Stimulated activated memory B cell treated with anti-CD40 and anti-IgM and Interleukin-4, amounts not matched to agents 10 μg/mL and 1 μg/mL and 100 μg/mL, for 72 hours (primary cell): ENCODE measurements at regions not wholly inside any gene's neighbourhood (a gene's known extent, or its start where the extent isn't known, plus 50 kb on each side); places are given as distances from the start of the nearest gene placed in this dataset.
A peak's percentile ranks its signal among the peaks of the same experiment; 100 is the strongest.
"Not testable (repeated sequence)": the region's sequence is repeated elsewhere in the genome, so short reads cannot be mapped to it uniquely, and the experiment has no call there.

Experiments
- ATAC-seq: fragments of 150-1000 bp; cut with Tn5 transposase; 2 replicates; pipeline ENCODE4 v1.10.0; 2021
- H3K27ac Mint-ChIP-seq: one replicate; pipeline ENCODE4 v1.8.0; 2022; ENCODE audit warnings: mild to moderate bottlenecking, mixed read lengths
- H3K27me3 Mint-ChIP-seq: one replicate; pipeline ENCODE4 v1.8.0; 2022; ENCODE audit warnings: mixed read lengths
- H3K36me3 Mint-ChIP-seq: one replicate; pipeline ENCODE4 v1.8.0; 2022; ENCODE audit warnings: mixed read lengths
- H3K4me1 Mint-ChIP-seq: one replicate; pipeline ENCODE4 v1.8.0; 2022; ENCODE audit warnings: mixed read lengths
- H3K4me3 Mint-ChIP-seq: one replicate; pipeline ENCODE4 v1.8.0; 2022; ENCODE audit warnings: mild to moderate bottlenecking, moderate library complexity, mixed read lengths
- H3K9me3 Mint-ChIP-seq: one replicate; pipeline ENCODE4 v1.8.0; 2022; ENCODE audit warnings: mixed read lengths

DNA sequence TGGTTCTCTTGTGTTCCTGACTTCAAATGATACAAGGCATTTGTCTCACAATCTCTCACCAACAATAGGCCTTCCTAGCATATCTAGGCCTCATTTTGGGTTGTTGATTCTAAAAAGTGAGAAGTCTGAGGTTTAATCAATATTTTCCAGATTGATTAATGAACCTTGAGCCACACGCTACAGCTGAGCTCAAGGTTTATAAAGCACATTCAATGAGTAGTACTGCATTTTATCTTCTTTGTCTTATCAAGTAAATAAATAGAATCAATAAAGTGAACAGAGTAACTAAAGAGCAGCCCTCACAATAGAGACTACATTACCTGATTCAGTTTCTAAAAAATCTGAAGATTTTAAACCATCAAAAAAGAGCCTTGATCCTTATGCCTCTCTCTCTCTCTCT, 407.5 kb upstream of the CLEC14A start:
- Mint-ChIP-seq H3K36me3 (no peaks in the 10 kb centered on the region), H3K4me1 (no peaks in the 10 kb centered on the region), H3K27ac (no peak overlapping the region), H3K4me3 (no peak overlapping the region), H3K9me3 (peaks cover 3% of the 10 kb centered on the region), H3K27me3 (no peaks in the 10 kb centered on the region)
- no peak for ATAC-seq

DNA sequence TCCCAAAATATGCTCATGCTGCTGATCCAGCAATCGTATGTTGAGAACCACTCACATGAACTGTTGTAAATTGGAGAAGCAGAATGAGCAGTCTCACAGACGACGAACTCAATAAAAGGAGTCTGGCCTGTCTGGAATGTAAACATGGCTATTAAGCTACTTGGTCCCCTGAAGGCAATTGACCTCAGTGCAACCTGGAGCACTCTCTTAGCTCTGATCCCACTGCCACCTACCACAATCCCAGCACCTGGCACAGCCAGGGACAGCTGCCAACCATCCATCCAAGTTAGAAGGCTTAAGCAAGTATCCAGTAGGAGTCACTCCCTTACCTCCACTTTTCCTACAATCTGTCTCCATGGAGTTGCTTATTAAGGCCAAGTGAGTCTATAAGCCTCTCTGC, 406.9 kb upstream of the CLEC14A start:
- H3K4me1 Mint-ChIP-seq = no peaks in the 10 kb centered on the region
- H3K9me3 Mint-ChIP-seq = peaks cover 3% of the 10 kb centered on the region
- no peak overlapping the region for H3K27ac Mint-ChIP-seq

DNA sequence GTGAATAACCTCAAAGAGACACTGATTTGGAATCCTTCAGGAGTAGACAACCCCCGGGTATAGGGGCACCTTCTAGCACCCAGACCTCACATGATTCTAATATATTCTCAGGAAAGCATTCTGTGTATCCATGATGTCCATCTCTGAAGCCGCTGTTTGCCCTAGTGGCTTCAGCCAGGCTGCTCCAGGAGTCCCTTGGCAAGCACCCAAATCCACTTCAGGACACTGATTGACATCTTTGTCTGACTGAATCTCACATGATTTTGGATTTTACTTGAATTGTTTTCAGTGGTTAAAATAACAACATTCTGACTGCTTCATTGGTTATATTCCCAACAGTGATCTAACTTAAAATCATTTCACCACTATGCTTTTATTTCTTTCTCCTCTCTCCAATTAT, 390.5 kb upstream of the CLEC14A start:
- no peaks in the 10 kb centered on the region for H3K36me3 Mint-ChIP-seq
- H3K9me3 Mint-ChIP-seq = peaks cover 3% of the 10 kb centered on the region
- H3K4me3 Mint-ChIP-seq = no peak overlapping the region

More for the DNA sequence above, 406.9 kb upstream of the CLEC14A start:
- ATAC-seq = no peak
- Mint-ChIP-seq H3K27me3 (no peaks in the 10 kb centered on the region), H3K4me3 (no peak overlapping the region), H3K36me3 (no peaks in the 10 kb centered on the region)

DNA sequence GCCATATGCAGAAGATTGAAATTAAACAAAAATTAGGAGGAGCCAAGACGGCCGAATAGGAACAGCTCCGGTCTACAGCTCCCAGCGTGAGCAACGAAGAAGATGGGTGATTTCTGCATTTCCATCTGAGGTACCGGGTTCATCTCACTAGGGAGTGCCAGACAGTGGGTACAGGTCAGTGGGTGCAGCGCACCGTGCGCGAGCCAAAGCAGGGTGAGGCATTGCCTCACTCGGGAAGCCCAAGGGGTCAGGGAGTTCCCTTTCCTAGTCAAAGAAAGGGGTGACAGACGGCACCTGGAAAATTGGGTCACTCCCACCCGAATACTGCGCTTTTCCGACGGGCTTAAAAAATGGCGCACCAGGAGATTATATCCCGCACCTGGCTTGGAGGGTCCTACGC, 379.0 kb upstream of the CLEC14A start:
- not testable (repeated sequence) for H3K36me3 Mint-ChIP-seq, H3K27ac Mint-ChIP-seq, H3K4me1 Mint-ChIP-seq, H3K27me3 Mint-ChIP-seq, H3K4me3 Mint-ChIP-seq, H3K9me3 Mint-ChIP-seq, ATAC-seq

More for the DNA sequence above, 390.5 kb upstream of the CLEC14A start:
- Mint-ChIP-seq H3K27ac (no peak overlapping the region), H3K4me1 (no peaks in the 10 kb centered on the region), H3K27me3 (no peaks in the 10 kb centered on the region)
- ATAC-seq = no peak

DNA sequence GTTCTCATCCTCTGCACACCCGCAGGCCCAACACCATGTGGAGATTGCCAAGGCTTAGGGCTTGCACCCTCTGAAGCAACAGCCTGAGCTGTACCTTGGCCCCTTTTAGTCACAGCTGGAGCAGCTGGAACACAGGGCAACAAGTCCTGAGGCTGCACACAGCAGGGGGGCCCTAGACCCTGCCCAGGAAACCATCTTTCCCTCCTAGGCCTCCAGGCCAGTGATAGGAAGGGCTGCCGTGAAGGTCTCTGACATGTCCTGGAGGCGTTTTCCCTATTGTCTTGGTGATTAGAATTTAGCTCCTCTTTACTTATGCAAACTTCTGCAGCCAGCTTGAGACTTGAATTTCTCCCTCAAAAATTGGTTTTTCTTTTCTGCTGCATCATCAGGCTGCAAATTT, 373.5 kb upstream of the CLEC14A start:
- Mint-ChIP-seq H3K27ac (no peak overlapping the region), H3K36me3 (no peaks in the 10 kb centered on the region), H3K27me3 (no peaks in the 10 kb centered on the region), H3K4me3 (no peak overlapping the region), H3K4me1 (no peaks in the 10 kb centered on the region), H3K9me3 (peaks cover 4% of the 10 kb centered on the region)
- no peak for ATAC-seq

DNA sequence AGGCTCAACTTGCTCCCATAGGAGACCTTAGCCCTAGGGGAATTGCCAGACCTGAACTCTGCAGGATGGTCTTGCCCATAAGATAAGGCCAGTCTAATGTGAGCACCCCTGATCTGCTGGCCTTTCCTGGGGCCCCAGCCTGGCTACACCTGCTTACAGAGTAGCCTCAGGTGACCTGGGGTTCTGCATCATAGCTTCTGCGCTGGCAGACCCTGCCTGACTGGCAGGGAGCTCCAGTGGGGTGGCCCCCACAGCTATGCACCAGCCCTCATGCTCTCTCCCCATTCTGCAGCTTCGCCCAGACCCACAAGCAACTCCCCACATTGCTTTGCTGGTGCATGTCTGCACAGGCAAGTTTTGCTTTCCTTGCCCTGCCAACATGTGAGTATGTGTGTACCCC, 371.3 kb upstream of the CLEC14A start:
- H3K27ac Mint-ChIP-seq = no peak overlapping the region
- H3K4me1 Mint-ChIP-seq = no peaks in the 10 kb centered on the region

DNA sequence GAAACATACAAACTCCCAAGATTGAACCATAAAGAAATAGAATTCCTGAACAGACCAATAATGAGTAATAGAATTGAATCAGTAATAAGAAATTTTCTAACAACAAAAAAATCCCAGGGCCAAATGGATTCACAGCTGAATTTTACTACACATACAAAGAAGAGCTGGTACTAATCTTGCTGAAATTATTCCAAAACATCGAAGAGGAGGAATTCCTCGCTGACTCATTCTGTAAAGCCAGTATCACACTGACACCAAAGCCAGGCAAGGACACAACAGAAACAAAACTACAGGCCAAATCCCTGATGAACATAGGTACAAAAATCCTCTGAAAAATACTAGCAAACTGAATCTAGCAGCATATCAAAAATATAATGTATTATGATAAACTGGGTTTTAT, 367.8 kb upstream of the CLEC14A start:
- no peak for ATAC-seq
- no peaks in the 10 kb centered on the region for H3K36me3 Mint-ChIP-seq
- no peak overlapping the region for H3K4me3 Mint-ChIP-seq
- H3K4me1 Mint-ChIP-seq = no peaks in the 10 kb centered on the region
- H3K27ac Mint-ChIP-seq = no peak overlapping the region
- no peaks in the 10 kb centered on the region for H3K9me3 Mint-ChIP-seq
- H3K27me3 Mint-ChIP-seq = no peaks in the 10 kb centered on the region

More for the DNA sequence above, 371.3 kb upstream of the CLEC14A start:
- no peak for ATAC-seq
- no peaks in the 10 kb centered on the region for H3K9me3 Mint-ChIP-seq
- H3K36me3 Mint-ChIP-seq = no peaks in the 10 kb centered on the region
- H3K27me3 Mint-ChIP-seq = no peaks in the 10 kb centered on the region
- no peak overlapping the region for H3K4me3 Mint-ChIP-seq

DNA sequence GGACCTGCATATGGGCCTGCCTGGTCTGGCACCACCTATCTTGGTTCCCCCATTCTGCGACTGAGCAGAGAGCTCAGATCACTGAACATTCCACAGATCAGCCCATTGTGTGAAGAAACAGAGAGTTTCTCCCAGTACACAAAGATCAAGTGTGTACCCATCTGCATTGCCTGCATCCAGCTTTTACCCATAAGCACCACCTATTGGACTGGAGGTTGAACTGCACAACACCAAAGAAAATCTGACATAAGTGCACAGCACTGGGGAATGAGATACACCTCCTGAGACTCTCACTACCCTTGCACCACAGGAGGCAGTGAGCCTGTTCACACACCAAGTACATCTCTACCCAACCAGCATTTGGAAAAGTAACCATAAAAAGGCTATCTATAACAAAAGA, 362.6 kb upstream of the CLEC14A start:
- Mint-ChIP-seq H3K27ac (no peak overlapping the region), H3K4me1 (no peaks in the 10 kb centered on the region), H3K27me3 (no peaks in the 10 kb centered on the region), H3K4me3 (no peak overlapping the region), H3K36me3 (no peaks in the 10 kb centered on the region), H3K9me3 (no peaks in the 10 kb centered on the region)
- ATAC-seq = no peak

DNA sequence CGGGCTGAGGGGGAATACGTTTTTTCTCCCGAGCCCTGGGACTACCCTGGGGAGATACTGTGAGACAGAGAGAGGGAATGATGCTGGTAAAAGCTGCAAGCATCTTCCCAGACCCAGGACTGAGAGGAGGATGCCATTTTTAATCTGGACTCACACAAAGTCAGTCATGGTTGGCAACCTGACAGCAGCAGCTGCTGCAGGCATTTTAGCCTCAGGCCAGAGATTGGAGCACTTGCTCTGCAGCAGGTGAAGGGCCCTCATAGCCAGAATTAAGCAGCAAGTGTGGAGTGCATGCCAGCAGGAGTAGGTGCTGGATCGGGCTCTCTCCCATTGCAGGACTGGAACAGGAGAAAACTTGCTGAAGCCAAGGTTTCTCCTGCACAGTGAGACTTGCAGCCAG, 361.1 kb upstream of the CLEC14A start:
- Mint-ChIP-seq H3K4me3 (no peak overlapping the region), H3K4me1 (no peaks in the 10 kb centered on the region), H3K27me3 (no peaks in the 10 kb centered on the region), H3K36me3 (no peaks in the 10 kb centered on the region), H3K9me3 (no peaks in the 10 kb centered on the region), H3K27ac (no peak overlapping the region)
- ATAC-seq = peak; percentile 12

DNA sequence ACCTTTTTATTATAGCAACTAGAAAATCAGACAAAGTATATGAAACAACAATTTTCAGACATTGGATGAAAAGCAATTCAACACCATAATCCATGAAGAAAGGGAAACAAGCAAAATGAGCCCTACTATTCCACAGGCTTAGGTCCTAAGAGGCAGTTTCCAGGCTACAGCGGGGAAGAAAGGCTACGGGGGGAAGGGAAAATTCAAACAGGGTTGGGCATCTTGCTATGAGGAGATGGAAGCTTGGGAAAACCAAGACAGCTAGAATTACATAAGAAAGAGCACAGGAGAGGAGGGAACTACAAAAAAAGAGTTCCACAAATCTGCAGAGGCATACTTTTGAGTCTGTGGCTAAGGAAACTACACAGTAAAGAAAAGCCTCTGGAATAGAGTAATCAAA, 356.0 kb upstream of the CLEC14A start:
- no peak for ATAC-seq
- no peaks in the 10 kb centered on the region for H3K27me3 Mint-ChIP-seq
- H3K4me3 Mint-ChIP-seq = no peak overlapping the region
- no peak overlapping the region for H3K27ac Mint-ChIP-seq
- no peaks in the 10 kb centered on the region for H3K4me1 Mint-ChIP-seq
- H3K36me3 Mint-ChIP-seq = no peaks in the 10 kb centered on the region
- H3K9me3 Mint-ChIP-seq = peaks cover 5% of the 10 kb centered on the region

DNA sequence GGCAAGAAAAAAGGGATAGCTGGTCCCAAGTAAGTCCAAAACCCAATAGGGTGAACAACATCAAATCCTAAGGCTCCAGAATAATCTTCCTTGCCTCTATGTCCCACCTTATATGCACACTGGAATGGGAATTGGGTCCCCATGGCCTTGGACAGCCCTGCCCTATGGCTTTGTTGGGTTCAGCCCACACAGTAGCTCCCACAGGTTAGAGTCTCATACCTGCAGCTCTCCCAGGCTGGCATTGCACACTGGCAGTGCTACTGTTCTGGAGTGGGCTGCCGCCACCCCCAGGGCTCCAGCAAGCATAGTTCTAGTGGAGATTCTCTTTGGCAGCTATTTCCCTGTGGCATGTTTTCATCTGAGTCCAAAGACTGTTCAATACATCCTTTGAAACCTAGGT, 352.4 kb upstream of the CLEC14A start:
- Mint-ChIP-seq H3K4me1 (no peaks in the 10 kb centered on the region), H3K4me3 (no peak overlapping the region), H3K9me3 (peaks cover 5% of the 10 kb centered on the region), H3K36me3 (no peaks in the 10 kb centered on the region), H3K27me3 (no peaks in the 10 kb centered on the region), H3K27ac (no peak overlapping the region)
- peak; percentile 53 for ATAC-seq

DNA sequence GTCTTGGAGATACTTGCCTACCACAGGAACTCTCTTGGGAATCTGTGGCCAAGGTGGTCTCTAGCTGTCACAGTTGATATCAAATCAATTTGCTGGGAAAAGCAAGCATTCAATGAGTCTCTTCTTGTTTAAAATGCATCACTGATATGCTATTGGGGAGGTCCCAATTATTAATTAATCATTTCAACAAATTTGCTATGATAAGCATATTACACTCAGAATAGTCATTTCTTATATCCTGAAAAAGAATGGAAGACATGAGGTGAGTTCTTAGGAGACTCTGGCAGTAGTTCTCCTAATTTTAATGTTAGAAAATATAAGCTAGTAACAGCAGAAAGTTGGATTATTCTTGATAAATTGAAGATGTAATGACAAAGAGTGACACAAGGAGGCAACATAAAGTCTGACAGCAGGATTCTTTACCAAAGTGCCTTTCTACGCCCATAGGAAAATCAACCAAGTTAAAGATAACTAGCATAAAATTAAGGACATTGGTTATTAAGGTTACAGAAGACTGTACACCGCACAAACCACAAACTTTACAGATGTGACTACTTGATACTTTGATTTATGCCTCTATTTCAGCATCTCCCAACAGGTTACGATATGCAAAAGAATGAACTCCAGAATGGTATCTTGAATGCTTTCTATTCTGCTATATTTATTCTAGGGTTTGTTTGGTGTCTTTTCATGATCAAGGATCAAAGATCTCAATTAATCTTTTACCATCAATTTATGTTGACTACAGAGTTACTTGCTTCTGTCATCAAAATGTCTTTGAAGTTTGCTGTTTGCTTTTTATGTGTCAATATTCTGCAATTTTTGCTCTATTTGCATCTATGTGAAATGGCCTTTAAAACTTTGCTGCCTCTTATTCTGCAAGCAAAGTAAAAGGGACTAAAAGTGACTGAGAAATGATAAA, 349.6 kb upstream of the CLEC14A start:
- Mint-ChIP-seq H3K4me3 (no peak overlapping the region), H3K36me3 (no peaks in the 10 kb centered on the region), H3K27ac (no peak overlapping the region), H3K9me3 (peaks cover 5% of the 10 kb centered on the region), H3K4me1 (no peaks in the 10 kb centered on the region), H3K27me3 (no peaks in the 10 kb centered on the region)
- no peak for ATAC-seq

DNA sequence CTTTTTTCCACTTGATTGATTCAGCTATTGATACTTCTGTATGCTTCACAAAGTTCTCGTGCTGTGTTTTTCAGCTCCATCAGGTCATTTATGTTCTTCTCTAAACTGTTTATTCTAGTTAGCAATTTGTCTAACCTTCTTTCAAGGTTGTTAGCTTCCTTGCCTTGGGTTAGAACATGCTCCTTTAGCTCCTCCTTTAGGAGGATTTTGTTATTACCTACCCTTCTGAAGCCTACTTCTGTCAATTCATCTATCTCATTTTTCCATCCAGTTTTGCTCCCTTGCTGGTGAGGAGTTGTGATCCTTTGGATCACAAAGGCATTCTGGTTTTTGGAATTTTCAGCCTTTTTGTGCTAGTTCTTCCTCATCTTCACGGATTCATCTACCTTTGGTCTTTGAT, 344.7 kb upstream of the CLEC14A start:
- H3K27ac Mint-ChIP-seq, ATAC-seq, H3K4me1 Mint-ChIP-seq, H3K9me3 Mint-ChIP-seq, H3K36me3 Mint-ChIP-seq, H3K27me3 Mint-ChIP-seq, H3K4me3 Mint-ChIP-seq: not testable (repeated sequence)

DNA sequence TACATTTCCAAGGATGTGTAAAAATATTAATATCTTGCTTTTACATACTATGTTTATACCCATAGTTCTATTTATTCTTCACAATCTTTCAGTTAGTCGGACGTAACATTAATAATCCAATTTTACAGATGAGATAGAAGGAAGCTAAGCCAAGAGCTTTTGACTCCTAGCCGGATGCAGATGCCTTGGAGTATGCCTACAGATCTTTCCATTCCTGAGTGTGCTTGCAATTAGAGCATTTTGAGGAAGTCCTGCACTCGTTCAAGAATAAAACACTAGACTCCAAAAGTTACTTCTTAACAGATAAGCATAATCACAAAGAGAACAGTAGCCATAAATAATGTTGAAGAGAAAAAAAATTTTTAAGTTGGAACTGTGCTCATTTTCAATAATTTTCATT, 337.6 kb upstream of the CLEC14A start:
- Mint-ChIP-seq H3K4me1 (no peaks in the 10 kb centered on the region), H3K27ac (no peak overlapping the region), H3K4me3 (no peak overlapping the region), H3K36me3 (no peaks in the 10 kb centered on the region), H3K27me3 (no peaks in the 10 kb centered on the region), H3K9me3 (peaks cover 4% of the 10 kb centered on the region)
- no peak for ATAC-seq

DNA sequence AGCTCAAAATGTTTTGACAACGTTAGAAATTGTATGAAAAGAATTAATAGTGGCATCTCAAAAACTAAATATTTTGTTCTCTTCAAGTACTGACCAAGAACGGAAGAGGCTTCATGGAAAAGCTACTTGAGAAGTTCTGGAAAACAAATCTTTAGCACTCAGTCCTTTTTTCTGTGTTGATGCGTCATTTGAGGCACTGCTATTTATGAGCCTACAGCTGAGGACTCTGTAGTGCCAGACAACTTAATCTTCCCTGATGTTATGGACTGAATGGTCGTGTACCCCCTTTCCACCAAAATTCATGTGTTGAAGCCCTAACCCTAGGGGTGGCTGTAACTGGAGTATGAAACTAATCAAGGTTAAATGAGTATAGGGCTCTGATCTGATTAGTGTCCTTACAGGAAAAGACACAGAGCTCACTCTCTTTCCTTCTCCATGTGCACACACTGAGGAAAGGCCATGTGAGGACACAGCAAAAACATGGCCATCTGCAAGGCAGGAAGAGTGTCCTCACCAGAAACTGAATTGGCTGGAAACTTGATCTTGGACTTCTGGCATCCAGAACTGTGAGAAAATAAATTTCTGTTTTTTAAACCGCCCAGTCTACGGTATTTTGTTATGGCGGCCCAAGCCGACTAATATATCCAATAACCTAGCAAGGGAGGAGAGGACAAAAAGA, 337.0 kb upstream of the CLEC14A start:
- Mint-ChIP-seq H3K9me3 (peaks cover 4% of the 10 kb centered on the region), H3K4me3 (no peak overlapping the region), H3K27me3 (no peaks in the 10 kb centered on the region), H3K36me3 (no peaks in the 10 kb centered on the region), H3K4me1 (no peaks in the 10 kb centered on the region), H3K27ac (no peak overlapping the region)
- ATAC-seq = no peak

DNA sequence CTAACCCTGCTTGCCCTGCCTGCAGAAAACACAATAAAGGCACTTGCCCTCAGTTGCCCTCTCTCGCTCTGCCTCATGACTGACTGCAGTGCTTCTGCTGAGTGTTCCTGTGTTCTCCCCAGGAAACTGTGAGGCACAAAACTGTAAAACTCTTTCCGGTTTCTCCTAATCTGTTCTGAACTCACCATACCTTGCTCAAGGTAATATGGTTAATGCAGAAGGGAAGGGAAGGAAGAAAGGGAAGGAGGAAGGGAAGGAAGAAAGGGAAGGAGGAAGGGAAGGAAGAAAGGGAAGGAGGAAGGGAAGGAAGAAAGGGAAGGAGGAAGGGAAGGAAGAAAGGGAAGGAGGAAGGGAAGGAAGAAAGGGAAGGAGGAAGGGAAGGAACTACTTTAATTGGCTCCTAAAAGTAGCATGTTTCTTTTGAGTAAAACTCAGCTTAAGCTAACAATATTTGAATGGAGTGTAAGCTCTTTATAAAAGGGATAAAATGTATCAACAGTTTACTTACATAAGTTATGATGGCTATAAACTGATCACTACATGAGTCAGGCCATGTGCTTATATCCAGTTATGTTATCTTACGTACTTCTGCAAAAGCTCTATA, 334.0 kb upstream of the CLEC14A start:
- Mint-ChIP-seq H3K4me3 (no peak overlapping the region), H3K4me1 (no peaks in the 10 kb centered on the region), H3K9me3 (peaks cover 4% of the 10 kb centered on the region), H3K36me3 (no peaks in the 10 kb centered on the region), H3K27ac (no peak overlapping the region), H3K27me3 (no peaks in the 10 kb centered on the region)
- no peak for ATAC-seq
